ENCODE measurements at regions not wholly inside any gene's neighbourhood (a gene's known extent, or its start where the extent isn't known, plus 50 kb on each side); places are given as distances from the start of the nearest gene placed in this dataset.

GRCh38 chr6:9159051-9159450 lies 723.7 kb upstream of the SLC35B3 start:
- TF ChIP-seq CTCF (IDR thresholded peaks at IDR 0.05): no peak
- no peak for TF ChIP-seq POLR2A (IDR thresholded peaks at IDR 0.05)

Measured in uterus (tissue), 2 donors.